Stomach (tissue), 4 donors: ENCODE measurements at regions not wholly inside any gene's neighbourhood (a gene's known extent, or its start where the extent isn't known, plus 50 kb on each side); places are given as distances from the start of the nearest gene placed in this dataset.

ENCODE experiments used
- EP300 ChIP-seq: sonication (generic); formaldehyde crosslinking; IDR thresholded peaks from one replicate; pipeline ENCODE4 v1.6.1; 2017; ENCODE audit warnings: antibody characterized with exemption
- POLR2AphosphoS5 ChIP-seq, 3 donors: sonication (generic); formaldehyde crosslinking; IDR thresholded peaks; one replicate each; pipeline ENCODE4 v1.6.1; 2016; ENCODE audit warnings: antibody characterized with exemption in 3 of 3
- TF ChIP-seq, protein P1 (sequence below), 7 experiments: fragments of 450-650 bp in 4 of 7; fragments of 200-600 bp in 3 of 7; sonication (generic) in 3 of 7; IDR thresholded peaks; one replicate each; pipeline ENCODE4 v1.5.1; 2016 to 2019; ENCODE audit warnings: antibody characterized with exemption in 7 of 7, control low read depth in 2 of 7, mild to moderate bottlenecking in 1 of 7

GRCh38 chr5:144017119-144017518, 153.3 kb downstream of the YIPF5 start:
- TF ChIP-seq EP300 (no peak), POLR2AphosphoS5 (IDR thresholded peaks at IDR 0.05) (no peak)
- TF ChIP-seq, protein P1, sequence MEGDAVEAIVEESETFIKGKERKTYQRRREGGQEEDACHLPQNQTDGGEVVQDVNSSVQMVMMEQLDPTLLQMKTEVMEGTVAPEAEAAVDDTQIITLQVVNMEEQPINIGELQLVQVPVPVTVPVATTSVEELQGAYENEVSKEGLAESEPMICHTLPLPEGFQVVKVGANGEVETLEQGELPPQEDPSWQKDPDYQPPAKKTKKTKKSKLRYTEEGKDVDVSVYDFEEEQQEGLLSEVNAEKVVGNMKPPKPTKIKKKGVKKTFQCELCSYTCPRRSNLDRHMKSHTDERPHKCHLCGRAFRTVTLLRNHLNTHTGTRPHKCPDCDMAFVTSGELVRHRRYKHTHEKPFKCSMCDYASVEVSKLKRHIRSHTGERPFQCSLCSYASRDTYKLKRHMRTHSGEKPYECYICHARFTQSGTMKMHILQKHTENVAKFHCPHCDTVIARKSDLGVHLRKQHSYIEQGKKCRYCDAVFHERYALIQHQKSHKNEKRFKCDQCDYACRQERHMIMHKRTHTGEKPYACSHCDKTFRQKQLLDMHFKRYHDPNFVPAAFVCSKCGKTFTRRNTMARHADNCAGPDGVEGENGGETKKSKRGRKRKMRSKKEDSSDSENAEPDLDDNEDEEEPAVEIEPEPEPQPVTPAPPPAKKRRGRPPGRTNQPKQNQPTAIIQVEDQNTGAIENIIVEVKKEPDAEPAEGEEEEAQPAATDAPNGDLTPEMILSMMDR (IDR thresholded peaks at IDR 0.05) = no peak
